HG03097 (cell line): ENCODE measurements at regions not wholly inside any gene's neighbourhood (a gene's known extent, or its start where the extent isn't known, plus 50 kb on each side); places are given as distances from the start of the nearest gene placed in this dataset.

Experiments
- ATAC-seq: cut with Tn5 transposase; IDR thresholded peaks from one replicate; pipeline ENCODE4 v1.9.1; 2021; ENCODE audit not compliant: unreplicated experiment, low FRiP score

DNA sequence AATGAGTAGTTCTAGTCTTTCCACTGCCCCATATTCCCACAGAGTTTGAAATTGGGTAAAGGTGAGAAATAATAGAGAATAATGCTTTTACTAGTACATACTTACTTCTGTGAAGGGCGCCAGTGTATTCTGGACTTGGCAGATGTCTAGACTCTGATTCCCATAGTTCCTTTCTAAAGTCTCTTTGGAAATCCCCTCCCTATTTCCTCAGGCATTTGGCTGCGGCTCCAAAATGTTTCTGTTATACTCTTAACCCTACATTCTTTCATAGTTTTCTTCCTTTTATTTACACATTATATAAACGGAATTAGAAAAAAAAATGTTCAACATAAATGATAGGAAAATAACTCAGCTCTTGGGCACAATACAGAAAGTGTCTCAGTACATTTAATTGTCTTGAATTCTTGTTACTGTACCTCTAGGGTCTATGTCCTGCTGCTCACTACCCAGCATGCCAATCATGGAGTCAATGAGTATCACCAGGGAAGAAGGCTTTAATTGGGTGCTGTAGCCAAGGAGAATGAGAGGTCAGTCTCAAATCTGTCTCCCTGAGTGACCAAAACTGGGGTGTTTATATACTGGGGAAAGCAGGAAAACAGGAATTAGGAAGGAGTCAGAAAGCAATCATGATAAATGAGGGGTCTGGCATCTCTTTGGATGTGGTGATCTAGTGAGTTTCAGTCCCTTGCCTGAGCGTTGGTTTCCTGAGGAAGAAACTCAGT lies 147.8 kb upstream of the MMADHC start:
- ATAC-seq, result no peak

- ATAC-seq, result no peak
Observed at GRCh38 chr2:149733936-149734685, 146.5 kb upstream of the MMADHC start.

DNA sequence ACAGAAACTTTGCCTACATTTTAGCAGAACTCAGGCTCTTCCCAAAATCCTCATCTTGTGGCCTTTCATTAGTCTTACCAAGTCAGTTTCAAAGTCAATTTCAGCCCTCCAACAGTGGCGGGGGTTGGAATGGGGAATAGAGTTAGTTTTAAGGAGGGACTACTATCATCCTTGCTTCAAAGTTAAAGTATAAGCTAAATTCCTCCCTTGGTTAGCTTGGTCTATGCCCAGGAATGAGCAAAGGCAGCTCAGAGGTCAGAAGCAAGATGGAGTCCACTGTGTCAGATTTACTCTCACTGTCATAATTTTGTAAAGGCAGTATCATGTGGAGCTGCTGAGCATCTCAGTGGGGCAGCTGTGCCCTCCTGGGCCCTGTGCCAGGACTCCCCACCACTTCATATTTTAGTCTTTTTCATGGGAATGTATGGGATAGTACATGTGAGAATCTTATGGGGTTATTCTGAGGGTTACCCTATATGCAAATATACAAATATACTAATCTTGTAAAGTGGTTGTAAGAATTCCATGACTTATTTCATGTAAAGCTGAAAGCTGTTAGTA lies 145.2 kb upstream of the MMADHC start:
- ATAC-seq, result no peak

DNA sequence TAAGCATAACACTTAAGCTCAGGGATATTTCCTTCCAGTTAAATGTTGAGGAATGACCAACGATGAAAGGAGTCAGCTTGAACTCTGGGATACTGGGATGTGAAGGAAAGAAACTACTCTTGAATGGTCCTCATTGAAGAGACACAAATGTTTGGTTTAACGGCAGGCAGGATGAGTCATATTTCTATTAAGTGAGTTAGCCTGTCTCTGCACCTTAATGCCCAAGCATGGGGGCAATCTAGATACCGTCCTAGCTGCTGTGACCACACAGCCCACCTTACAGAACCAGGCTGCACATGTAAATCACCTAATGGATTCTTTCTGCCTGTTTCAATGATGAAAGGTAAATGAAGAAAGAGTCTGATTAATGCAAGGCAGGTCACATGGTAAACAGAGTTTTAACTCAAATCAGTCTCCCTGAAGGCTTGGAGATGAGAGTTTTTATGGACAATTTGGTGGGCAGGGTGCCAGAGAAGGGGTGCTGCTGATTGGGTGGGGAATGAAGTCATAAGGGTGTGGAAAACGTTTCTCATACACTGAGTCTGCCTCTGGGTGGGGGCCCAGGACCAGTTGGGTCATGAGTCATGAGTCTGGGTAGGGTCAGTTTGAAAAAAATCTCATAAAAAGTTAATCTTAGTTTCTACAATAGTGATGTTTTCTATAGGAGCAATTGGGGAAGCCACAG lies 144.6 kb upstream of the MMADHC start:
- ATAC-seq, result no peak

DNA sequence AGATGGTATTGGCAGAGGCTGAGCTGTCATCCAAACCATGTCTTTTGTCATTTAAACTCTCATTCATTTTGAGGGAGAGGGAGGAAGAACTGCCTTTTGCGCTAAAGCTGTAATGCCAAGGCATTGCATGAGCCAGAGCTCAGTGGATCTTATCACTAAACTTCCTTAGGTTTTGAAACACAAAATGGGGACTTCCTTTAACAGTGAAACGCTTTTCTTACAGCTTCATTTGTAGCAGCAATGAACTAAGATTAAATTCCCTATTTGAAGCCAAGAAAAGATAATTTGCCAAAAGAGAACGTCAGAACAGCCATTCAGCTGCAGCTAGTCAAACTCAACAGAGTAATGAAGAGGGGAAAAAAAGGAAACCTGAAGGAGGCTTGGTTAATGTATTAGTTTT lies 143.5 kb upstream of the MMADHC start:
- ATAC-seq, result no peak

DNA sequence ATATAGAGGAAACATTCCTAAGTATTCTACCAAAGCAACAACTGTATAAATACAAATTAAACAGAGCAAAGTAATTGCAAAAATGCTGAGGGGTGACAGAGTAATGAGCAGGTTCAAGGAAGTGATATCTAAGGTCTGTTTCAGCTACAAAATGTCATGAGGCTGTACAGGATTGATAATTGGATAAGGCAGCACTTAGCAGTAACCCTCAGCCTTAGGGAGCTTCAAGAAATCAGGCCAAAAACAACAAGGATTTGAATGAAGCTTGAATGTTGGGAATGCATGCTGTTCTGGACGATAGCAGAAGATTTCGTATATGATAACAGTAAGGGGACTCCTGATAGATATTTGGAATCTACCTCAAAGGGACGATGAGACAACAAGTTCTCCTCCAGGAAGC lies 142.0 kb upstream of the MMADHC start:
- ATAC-seq, result no peak

GRCh38 chr2:149727927-149728326 lies 140.4 kb upstream of the MMADHC start:
- ATAC-seq, result no peak

DNA sequence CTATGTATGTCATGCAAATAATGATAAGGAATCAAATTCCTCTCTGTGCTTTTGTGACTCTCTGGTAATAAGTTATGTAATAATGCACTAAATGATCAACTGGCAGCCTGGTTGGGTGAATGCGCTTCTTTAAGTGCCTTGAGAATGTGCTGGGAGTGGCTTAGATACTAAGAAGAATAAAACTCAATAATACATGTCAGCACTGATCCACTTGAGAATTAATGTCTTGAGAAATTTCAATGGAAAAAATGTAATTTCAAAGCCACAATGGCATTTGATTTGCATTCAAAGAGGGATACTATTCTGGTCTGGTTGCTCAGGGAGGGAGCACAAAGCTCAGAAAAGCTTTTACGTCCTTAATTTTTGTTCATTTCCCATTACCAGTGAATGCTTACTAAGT lies 137.7 kb upstream of the MMADHC start:
- no peak for ATAC-seq

- ATAC-seq, result no peak
Observed at GRCh38 chr2:149724091-149724490, 136.5 kb upstream of the MMADHC start.

- no peak for ATAC-seq
Observed at GRCh38 chr2:149720615-149721014, 133.0 kb upstream of the MMADHC start.

DNA sequence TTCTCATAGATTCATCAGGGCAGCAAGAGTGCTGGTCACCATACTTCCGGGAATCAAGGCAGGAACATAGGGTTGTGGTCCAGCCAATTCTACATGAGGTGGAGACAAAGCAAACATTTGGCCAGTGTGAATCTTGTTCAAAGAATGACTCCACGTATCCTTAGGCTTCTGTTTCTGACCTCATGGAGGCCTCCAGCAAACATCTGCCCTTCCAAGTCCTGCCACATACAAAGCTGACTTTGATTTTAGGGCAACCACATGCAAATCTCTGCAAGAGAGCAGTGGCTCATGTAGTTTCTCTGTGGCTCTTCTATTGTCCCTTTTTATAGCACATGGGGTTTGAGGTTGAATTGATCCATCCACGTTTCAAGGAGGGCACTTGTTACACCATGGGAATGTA lies 132.1 kb upstream of the MMADHC start:
- no peak for ATAC-seq

GRCh38 chr2:149716687-149717086 lies 129.1 kb upstream of the MMADHC start:
- no peak for ATAC-seq

- no peak for ATAC-seq
Observed at GRCh38 chr2:149715894-149716293, 128.3 kb upstream of the MMADHC start.

- ATAC-seq, result no peak
Observed at GRCh38 chr2:149715005-149715592, 127.5 kb upstream of the MMADHC start.

GRCh38 chr2:149709496-149710263 lies 122.1 kb upstream of the MMADHC start:
- no peak for ATAC-seq

GRCh38 chr2:149703281-149703680 lies 115.7 kb upstream of the MMADHC start:
- ATAC-seq, result no peak

- ATAC-seq, result no peak
Observed at GRCh38 chr2:149702571-149702970, 115.0 kb upstream of the MMADHC start.

- no peak for ATAC-seq
Observed at GRCh38 chr2:149701241-149701640, 113.7 kb upstream of the MMADHC start.

DNA sequence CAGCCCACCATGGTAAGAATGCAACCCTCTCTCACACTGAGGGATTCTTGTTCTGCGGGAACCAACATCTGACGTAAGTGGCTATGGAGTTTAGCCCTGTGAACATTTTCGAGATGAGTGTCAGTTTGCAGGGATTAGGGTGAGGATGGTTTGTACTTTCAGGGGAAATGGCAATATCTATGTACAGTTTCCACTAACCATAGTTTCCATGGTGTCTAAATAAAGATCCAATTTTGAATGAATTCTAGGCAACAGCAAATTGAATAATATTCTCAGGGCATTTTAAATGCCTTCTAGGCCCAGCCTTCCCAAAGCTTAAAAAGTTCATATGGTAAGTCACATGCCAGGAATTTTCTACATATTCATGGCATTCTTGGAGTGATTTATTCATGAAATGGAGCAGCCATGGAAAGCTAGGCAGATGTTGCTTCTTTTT lies 105.4 kb upstream of the MMADHC start:
- no peak for ATAC-seq

- ATAC-seq, result no peak
Observed at GRCh38 chr2:149690825-149691224, 103.2 kb upstream of the MMADHC start.
